ENCODE measurements at regions not wholly inside any gene's neighbourhood (a gene's known extent, or its start where the extent isn't known, plus 50 kb on each side); places are given as distances from the start of the nearest gene placed in this dataset.

- H3K4me1 Mint-ChIP-seq: no peaks in the 10 kb centered on the region
- Histone ChIP-seq H3K27me3 (replicated peaks in 1 of 2; ENCODE audit: control insufficient read depth in 2 of 2, extremely low read depth in 1 of 2, insufficient read depth in 2 of 2, low read length in 1 of 2) (no peaks in the 10 kb centered on the region), H3K4me1 (ENCODE audit: control insufficient read depth in 1 of 2, extremely low read depth in 1 of 2, insufficient read depth in 2 of 2, low read length in 2 of 2) (no peaks in the 10 kb centered on the region), H3K36me3 (ENCODE audit: control insufficient read depth in 2 of 2, extremely low read depth in 1 of 2, insufficient read depth in 1 of 2, low read length in 1 of 2) (no peaks in the 10 kb centered on the region), H3K9me3 (no peaks in the 10 kb centered on the region), H3K27ac (ENCODE audit: low read length) (no peak overlapping the region), H3K4me3 (ENCODE audit: control insufficient read depth in 1 of 2, extremely low read depth in 1 of 2, low read length in 1 of 2) (no peak overlapping the region)
- H3K9me3 Mint-ChIP-seq: peaks cover 5 to 12% (median 11%) of the 10 kb centered on the region in 3 donors
- ATAC-seq (replicated peaks in 1 of 4) (no peak), DNase-seq (no peak)
- H3K27ac Mint-ChIP-seq: no peak overlapping the region
- POLR2A ChIA-PET: no interaction called here
- CTCF ChIA-PET: no interaction called here
- no peaks in the 10 kb centered on the region for H3K27me3 Mint-ChIP-seq
- no peak overlapping the region for H3K4me3 Mint-ChIP-seq
- H3K36me3 Mint-ChIP-seq: no peaks in the 10 kb centered on the region
Observed at GRCh38 chr10:106252541-106252940, 912.0 kb downstream of the SORCS1 start.

- H3K4me3 Mint-ChIP-seq: no peak overlapping the region
- no peak overlapping the region for H3K27ac ChIP-seq (ENCODE audit: low read length)
- no peaks in the 10 kb centered on the region for H3K27me3 ChIP-seq (replicated peaks in 1 of 2; ENCODE audit: control insufficient read depth in 2 of 2, extremely low read depth in 1 of 2, insufficient read depth in 2 of 2, low read length in 1 of 2)
- H3K36me3 Mint-ChIP-seq: no peaks in the 10 kb centered on the region
- WGBS (ENCODE audit: insufficient coverage): no CpG with 5 or more reads among the region's 1 CpG
- H3K4me1 Mint-ChIP-seq: no peaks in the 10 kb centered on the region
- ChIA-PET CTCF (no interaction called here), POLR2A (no interaction called here)
- H3K9me3 ChIP-seq: no peaks in the 10 kb centered on the region
- H3K4me3 ChIP-seq (ENCODE audit: control insufficient read depth in 1 of 2, extremely low read depth in 1 of 2, low read length in 1 of 2): no peak overlapping the region
- no peaks in the 10 kb centered on the region for H3K4me1 ChIP-seq (ENCODE audit: control insufficient read depth in 1 of 2, extremely low read depth in 1 of 2, insufficient read depth in 2 of 2, low read length in 2 of 2)
- DNase-seq (no peak), ATAC-seq (replicated peaks in 1 of 4) (no peak)
- no peaks in the 10 kb centered on the region for H3K27me3 Mint-ChIP-seq
- H3K36me3 ChIP-seq (ENCODE audit: control insufficient read depth in 2 of 2, extremely low read depth in 1 of 2, insufficient read depth in 1 of 2, low read length in 1 of 2): no peaks in the 10 kb centered on the region
- no peak overlapping the region for H3K27ac Mint-ChIP-seq
- H3K9me3 Mint-ChIP-seq: peaks cover 5 to 11% (median 8%) of the 10 kb centered on the region in 3 donors
Observed at GRCh38 chr10:106251573-106251972, 912.9 kb downstream of the SORCS1 start.

- Mint-ChIP-seq H3K27ac (no peak overlapping the region), H3K4me1 (no peaks in the 10 kb centered on the region), H3K27me3 (no peaks in the 10 kb centered on the region), H3K36me3 (no peaks in the 10 kb centered on the region), H3K4me3 (no peak overlapping the region), H3K9me3 (peaks cover 0 to 9% (median 3%) of the 10 kb centered on the region in 3 donors)
- ChIA-PET POLR2A (no interaction called here), CTCF (no interaction called here)
- ATAC-seq (replicated peaks in 1 of 4) (no peak), DNase-seq (no peak)
- H3K4me3 ChIP-seq (ENCODE audit: control insufficient read depth in 1 of 2, extremely low read depth in 1 of 2, low read length in 1 of 2): no peak overlapping the region
- 62% methylated on average over 3 of the region's 7 CpGs for WGBS (ENCODE audit: insufficient coverage)
- H3K4me1 ChIP-seq (ENCODE audit: control insufficient read depth in 1 of 2, extremely low read depth in 1 of 2, insufficient read depth in 2 of 2, low read length in 2 of 2): no peaks in the 10 kb centered on the region
- H3K36me3 ChIP-seq (ENCODE audit: control insufficient read depth in 2 of 2, extremely low read depth in 1 of 2, insufficient read depth in 1 of 2, low read length in 1 of 2): no peaks in the 10 kb centered on the region
- no peak overlapping the region for H3K27ac ChIP-seq (ENCODE audit: low read length)
- no peaks in the 10 kb centered on the region for H3K9me3 ChIP-seq
- no peaks in the 10 kb centered on the region for H3K27me3 ChIP-seq (replicated peaks in 1 of 2; ENCODE audit: control insufficient read depth in 2 of 2, extremely low read depth in 1 of 2, insufficient read depth in 2 of 2, low read length in 1 of 2)
Observed at GRCh38 chr10:106242301-106242700, 922.2 kb downstream of the SORCS1 start.

GRCh38 chr10:106226828-106227227 is 937.7 kb downstream of the SORCS1 start:
- H3K36me3 Mint-ChIP-seq: no peaks in the 10 kb centered on the region
- H3K4me1 Mint-ChIP-seq: no peaks in the 10 kb centered on the region
- no peak for ATAC-seq (replicated peaks in 1 of 4)
- no peak overlapping the region for H3K4me3 Mint-ChIP-seq
- H3K4me3 ChIP-seq (ENCODE audit: control insufficient read depth in 1 of 2, extremely low read depth in 1 of 2, low read length in 1 of 2): no peak overlapping the region
- H3K9me3 Mint-ChIP-seq: peaks cover 0 to 12% (median 0%) of the 10 kb centered on the region in 3 donors
- H3K27ac Mint-ChIP-seq: no peak overlapping the region
- POLR2A ChIA-PET: interaction anchor here in 1 of 2 donors (0.5 kb wide), 1 partner anchor 595 kb away, joined by 5 read pairs; no protein-coding TSS in a partner anchor
- H3K27ac ChIP-seq (ENCODE audit: low read length): no peak overlapping the region
- 76% methylated on average over 2 of the region's 2 CpGs for WGBS (ENCODE audit: insufficient coverage)
- H3K27me3 Mint-ChIP-seq: no peaks in the 10 kb centered on the region
- H3K27me3 ChIP-seq (replicated peaks in 1 of 2; ENCODE audit: control insufficient read depth in 2 of 2, extremely low read depth in 1 of 2, insufficient read depth in 2 of 2, low read length in 1 of 2): no peaks in the 10 kb centered on the region
- no peaks in the 10 kb centered on the region for H3K4me1 ChIP-seq (ENCODE audit: control insufficient read depth in 1 of 2, extremely low read depth in 1 of 2, insufficient read depth in 2 of 2, low read length in 2 of 2)
- no peak for DNase-seq
- H3K36me3 ChIP-seq (ENCODE audit: control insufficient read depth in 2 of 2, extremely low read depth in 1 of 2, insufficient read depth in 1 of 2, low read length in 1 of 2): no peaks in the 10 kb centered on the region
- CTCF ChIA-PET: no interaction called here
- no peaks in the 10 kb centered on the region for H3K9me3 ChIP-seq

- Mint-ChIP-seq H3K27me3 (no peaks in the 10 kb centered on the region), H3K36me3 (no peaks in the 10 kb centered on the region), H3K4me3 (no peak overlapping the region), H3K9me3 (peaks cover 1 to 12% (median 4%) of the 10 kb centered on the region in 3 donors), H3K27ac (no peak overlapping the region), H3K4me1 (no peaks in the 10 kb centered on the region)
- no peaks in the 10 kb centered on the region for H3K4me1 ChIP-seq (ENCODE audit: control insufficient read depth in 1 of 2, extremely low read depth in 1 of 2, insufficient read depth in 2 of 2, low read length in 2 of 2)
- ChIA-PET POLR2A (interaction anchor here in 1 of 2 donors (0.5 kb wide), 1 partner anchor 595 kb away, joined by 5 read pairs; no protein-coding TSS in a partner anchor), CTCF (no interaction called here)
- DNase-seq (no peak), ATAC-seq (replicated peaks in 1 of 4) (no peak)
- H3K4me3 ChIP-seq (ENCODE audit: control insufficient read depth in 1 of 2, extremely low read depth in 1 of 2, low read length in 1 of 2): no peak overlapping the region
- H3K36me3 ChIP-seq (ENCODE audit: control insufficient read depth in 2 of 2, extremely low read depth in 1 of 2, insufficient read depth in 1 of 2, low read length in 1 of 2): no peaks in the 10 kb centered on the region
- no CpG with 5 or more reads among the region's 1 CpG for WGBS (ENCODE audit: insufficient coverage)
- no peak overlapping the region for H3K27ac ChIP-seq (ENCODE audit: low read length)
- H3K9me3 ChIP-seq: no peaks in the 10 kb centered on the region
- no peaks in the 10 kb centered on the region for H3K27me3 ChIP-seq (replicated peaks in 1 of 2; ENCODE audit: control insufficient read depth in 2 of 2, extremely low read depth in 1 of 2, insufficient read depth in 2 of 2, low read length in 1 of 2)
Observed at GRCh38 chr10:106226142-106226541, 938.4 kb downstream of the SORCS1 start.

GRCh38 chr10:106224676-106225075 is 939.8 kb downstream of the SORCS1 start:
- Mint-ChIP-seq H3K27ac (no peak overlapping the region), H3K9me3 (peaks cover 3 to 9% (median 7%) of the 10 kb centered on the region in 3 donors), H3K4me3 (no peak overlapping the region), H3K4me1 (no peaks in the 10 kb centered on the region), H3K36me3 (no peaks in the 10 kb centered on the region), H3K27me3 (no peaks in the 10 kb centered on the region)
- POLR2A ChIA-PET: no interaction called here
- no peak for DNase-seq
- Histone ChIP-seq H3K4me3 (ENCODE audit: control insufficient read depth in 1 of 2, extremely low read depth in 1 of 2, low read length in 1 of 2) (no peak overlapping the region), H3K4me1 (ENCODE audit: control insufficient read depth in 1 of 2, extremely low read depth in 1 of 2, insufficient read depth in 2 of 2, low read length in 2 of 2) (no peaks in the 10 kb centered on the region), H3K36me3 (ENCODE audit: control insufficient read depth in 2 of 2, extremely low read depth in 1 of 2, insufficient read depth in 1 of 2, low read length in 1 of 2) (no peaks in the 10 kb centered on the region), H3K27ac (ENCODE audit: low read length) (no peak overlapping the region), H3K27me3 (replicated peaks in 1 of 2; ENCODE audit: control insufficient read depth in 2 of 2, extremely low read depth in 1 of 2, insufficient read depth in 2 of 2, low read length in 1 of 2) (no peaks in the 10 kb centered on the region), H3K9me3 (no peaks in the 10 kb centered on the region)
- CTCF ChIA-PET: no interaction called here
- ATAC-seq (replicated peaks in 1 of 4): no peak
- WGBS (ENCODE audit: insufficient coverage): 60% methylated on average over 1 of the region's 1 CpG

- no peaks in the 10 kb centered on the region for H3K4me1 ChIP-seq (ENCODE audit: control insufficient read depth in 1 of 2, extremely low read depth in 1 of 2, insufficient read depth in 2 of 2, low read length in 2 of 2)
- Mint-ChIP-seq H3K27ac (no peak overlapping the region), H3K4me3 (no peak overlapping the region), H3K36me3 (no peaks in the 10 kb centered on the region), H3K4me1 (no peaks in the 10 kb centered on the region), H3K27me3 (no peaks in the 10 kb centered on the region), H3K9me3 (peaks cover 3 to 7% (median 5%) of the 10 kb centered on the region in 3 donors)
- H3K27ac ChIP-seq (ENCODE audit: low read length): no peak overlapping the region
- H3K9me3 ChIP-seq: no peaks in the 10 kb centered on the region
- no peaks in the 10 kb centered on the region for H3K36me3 ChIP-seq (ENCODE audit: control insufficient read depth in 2 of 2, extremely low read depth in 1 of 2, insufficient read depth in 1 of 2, low read length in 1 of 2)
- ChIA-PET CTCF (no interaction called here), POLR2A (no interaction called here)
- DNase-seq (no peak), ATAC-seq (replicated peaks in 1 of 4) (no peak)
- H3K27me3 ChIP-seq (replicated peaks in 1 of 2; ENCODE audit: control insufficient read depth in 2 of 2, extremely low read depth in 1 of 2, insufficient read depth in 2 of 2, low read length in 1 of 2): no peaks in the 10 kb centered on the region
- 100% methylated on average over 1 of the region's 3 CpGs for WGBS (ENCODE audit: insufficient coverage)
- H3K4me3 ChIP-seq (ENCODE audit: control insufficient read depth in 1 of 2, extremely low read depth in 1 of 2, low read length in 1 of 2): no peak overlapping the region
Observed at GRCh38 chr10:106217627-106218026, 946.9 kb downstream of the SORCS1 start.
